ENCODE measurements at regions not wholly inside any gene's neighbourhood (a gene's known extent, or its start where the extent isn't known, plus 50 kb on each side); places are given as distances from the start of the nearest gene placed in this dataset.

DNA sequence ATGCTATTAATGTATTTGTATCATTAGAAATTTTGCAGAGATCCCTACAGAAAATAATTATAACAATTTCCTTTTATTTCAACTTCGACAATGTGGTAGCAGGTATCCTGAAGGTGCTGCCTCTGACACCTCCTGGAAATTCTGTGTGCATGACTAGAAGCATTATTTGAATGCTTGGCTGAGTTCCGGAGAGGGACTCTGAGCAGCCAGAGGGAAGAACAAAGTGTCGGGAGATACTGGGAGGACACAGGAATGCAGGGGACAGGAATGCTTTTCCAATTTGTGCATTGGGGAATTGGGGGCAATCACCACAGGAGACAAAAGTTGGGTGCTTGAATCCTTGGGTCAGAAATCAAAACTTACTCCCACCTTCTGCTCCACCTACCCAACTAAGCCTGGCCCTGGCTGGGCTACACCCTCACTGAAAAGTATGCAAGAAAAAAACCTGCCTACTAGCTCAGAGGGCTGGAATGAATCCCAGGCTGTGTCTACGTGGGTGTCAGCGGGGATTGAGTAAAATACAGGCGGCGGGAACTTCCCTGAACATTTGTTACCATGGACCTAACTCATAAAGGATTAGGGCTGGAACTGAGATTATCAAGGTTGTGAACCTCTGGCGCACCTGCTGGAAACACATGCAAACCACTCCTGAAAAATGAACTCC is 299.3 kb downstream of the SOX11 start:
- DNase-seq = no peak

DNA sequence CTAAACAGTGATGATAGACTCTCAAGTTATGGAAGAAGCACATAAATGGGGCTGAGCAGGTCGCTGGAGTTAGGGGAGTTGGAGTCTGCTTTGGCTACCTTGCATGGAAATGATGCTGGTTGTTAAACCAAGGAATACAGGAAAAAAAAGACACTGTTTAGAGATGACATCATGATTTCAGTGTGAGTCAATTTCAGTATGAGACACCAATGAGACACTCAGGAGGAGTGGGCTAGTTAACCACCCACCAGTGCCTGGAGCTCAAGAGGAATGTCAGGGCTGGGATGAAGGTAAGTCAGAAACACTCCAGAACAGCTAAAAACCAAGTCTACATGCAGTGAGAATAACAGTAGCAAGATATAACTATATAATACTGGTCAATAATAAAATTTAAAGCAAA is 303.6 kb downstream of the SOX11 start:
- no peak for DNase-seq

DNA sequence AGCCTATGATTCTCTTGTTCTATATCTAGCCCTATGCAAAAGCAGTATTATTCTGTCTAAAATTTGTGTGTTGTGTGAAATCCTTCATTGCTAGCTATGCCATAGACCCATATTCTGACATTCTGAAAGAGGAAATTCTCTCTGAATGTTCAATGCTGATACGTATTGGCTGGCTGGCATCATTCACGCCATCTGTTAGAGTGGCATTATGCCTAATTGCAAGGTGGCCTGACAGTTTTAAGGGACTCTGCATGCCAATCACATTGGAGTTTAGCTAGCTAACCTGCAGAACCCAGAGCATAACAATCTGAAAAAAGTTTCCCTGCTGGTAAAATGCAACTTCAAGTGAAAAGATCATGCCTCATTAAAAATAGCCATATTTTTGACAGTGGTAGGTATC is 316.0 kb downstream of the SOX11 start:
- DNase-seq = no peak

DNA sequence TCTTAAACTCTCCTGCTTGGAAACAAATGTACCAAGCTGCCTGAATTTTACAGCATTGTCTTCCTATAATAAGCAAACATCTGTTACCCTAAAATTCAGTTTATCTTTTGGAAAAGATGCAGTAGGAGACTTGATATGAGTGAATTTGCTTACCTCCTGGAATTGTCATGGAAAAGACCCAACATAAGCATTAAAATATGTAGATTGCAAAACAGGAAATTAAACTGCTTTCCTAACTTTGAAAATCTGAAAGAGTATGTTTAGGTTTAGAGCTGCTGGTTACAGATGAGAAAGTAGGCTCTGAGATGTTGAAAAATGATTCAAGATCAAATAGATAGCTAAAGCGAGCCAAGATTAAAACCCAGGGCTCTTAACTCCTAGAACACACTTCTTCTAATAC is 316.5 kb downstream of the SOX11 start:
- no peak for DNase-seq

DNA sequence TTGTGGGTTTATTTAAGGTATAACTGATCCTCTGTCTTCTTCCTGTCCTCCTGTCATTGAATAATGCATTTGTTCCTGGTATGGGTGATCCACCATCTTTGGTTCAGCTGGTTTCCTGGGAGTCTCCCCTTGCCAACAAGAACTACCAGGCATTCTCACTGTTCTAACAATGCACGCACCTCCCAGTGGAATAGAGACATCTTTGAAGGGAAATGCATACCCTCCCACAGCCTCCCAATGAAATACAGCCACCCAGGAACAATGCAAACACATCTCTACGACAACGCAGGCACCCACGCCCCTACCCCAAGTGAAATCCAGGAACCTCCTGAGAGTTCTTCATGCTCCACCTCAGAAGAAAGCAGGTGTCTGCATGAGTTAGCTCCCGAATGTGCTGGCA is 318.0 kb downstream of the SOX11 start:
- DNase-seq = no peak

DNA sequence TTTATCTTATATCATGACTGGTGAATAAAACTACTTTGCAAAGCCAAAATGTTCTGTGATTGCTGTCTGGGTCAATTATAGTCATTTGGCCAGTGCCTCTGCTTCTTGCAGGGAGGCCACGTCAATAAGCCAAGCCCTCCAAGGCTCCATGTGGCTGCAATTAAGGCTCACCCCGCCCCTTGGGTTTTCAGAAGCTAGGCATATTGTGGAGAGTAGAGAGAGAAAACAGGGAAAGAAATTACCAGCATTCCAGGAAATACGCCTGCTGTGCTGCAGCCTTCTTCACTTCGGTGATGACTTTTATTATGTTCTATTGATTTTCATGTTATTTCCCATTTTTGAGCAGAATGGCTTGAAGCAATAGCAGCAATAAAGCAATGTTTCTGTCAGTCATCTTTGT is 319.7 kb downstream of the SOX11 start:
- no peak for DNase-seq

DNA sequence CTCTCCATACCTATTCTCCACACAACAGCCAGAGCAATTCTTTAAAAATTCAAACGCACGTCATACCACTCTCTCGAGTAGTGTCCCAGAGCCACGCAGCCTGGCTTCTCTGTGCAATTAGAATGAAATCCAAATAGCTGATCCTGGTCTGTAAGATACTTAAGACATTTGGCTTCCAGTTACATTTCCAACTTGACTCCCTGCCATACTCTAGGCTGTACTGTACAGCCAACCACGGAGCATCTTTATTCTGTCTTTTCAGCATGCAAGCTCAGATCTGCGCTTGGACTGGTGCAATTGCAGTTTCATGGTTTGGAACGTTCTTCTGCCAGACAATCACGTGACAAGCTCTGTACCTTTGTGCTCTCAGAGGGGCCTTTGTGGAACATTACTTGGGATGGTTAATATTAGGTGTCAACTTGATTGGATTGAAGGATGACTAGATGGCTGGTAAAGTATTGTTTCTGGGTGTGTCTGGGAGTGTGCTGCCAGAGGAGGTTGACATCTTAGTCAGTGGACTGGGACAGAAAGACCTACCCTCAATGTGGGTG is 325.6 kb downstream of the SOX11 start:
- no peak for DNase-seq

DNA sequence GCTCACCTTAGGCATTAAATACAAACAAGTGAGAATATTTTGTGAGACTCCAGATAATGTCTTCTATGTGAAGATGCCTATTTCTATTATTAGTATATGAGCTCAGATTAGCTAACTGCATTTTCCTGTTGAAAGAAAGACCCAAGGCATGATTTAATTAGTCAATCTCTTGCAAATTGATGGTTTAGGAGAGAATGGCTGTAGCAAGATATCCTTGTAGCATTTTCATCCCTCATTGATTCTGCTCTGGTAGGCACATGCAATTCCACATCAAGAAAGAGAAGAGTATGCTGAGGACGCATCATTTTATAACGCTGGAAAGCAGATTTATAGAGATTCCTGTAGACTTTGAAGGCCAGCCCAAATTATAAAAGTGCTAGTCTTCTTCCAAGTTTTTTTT is 332.0 kb downstream of the SOX11 start:
- DNase-seq = no peak

DNA sequence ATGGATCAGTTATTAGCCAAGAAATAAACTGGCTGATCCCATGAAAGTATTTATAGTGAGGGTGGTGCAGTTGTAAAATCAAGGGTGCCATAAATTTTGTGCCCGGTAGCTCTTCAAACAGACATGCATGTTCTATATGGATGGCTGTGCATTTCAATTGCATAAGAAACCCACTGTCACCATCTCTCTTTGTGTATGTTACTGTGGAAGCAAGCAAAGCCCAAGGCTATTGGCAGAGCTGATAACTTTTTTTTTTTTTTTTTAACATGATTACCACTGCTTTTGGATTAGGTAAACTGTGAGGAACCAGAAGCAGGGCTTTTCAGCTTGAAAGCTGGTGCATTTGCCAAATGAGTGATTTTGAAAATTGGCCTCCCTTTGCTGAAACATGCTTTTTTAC is 332.6 kb downstream of the SOX11 start:
- DNase-seq = no peak

DNA sequence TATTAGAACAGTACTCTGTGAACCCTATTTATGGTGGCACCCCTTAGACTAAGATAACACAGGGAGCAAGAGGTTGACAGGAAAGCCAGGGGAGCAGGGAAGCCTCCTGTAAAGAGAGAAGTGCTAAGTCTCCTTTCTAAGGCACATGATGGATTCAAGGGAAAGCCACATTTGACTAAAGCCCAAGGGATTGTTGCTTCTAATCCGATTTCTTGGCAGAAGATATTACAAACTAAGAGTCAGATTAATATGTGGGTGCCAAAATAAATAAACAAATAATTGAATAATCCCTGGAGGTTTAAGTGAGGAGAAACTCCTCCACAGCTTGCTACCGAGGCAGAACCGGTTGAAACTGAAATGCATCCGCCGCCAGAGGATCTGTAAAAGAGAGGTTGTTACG is 333.2 kb downstream of the SOX11 start:
- no peak for DNase-seq

DNA sequence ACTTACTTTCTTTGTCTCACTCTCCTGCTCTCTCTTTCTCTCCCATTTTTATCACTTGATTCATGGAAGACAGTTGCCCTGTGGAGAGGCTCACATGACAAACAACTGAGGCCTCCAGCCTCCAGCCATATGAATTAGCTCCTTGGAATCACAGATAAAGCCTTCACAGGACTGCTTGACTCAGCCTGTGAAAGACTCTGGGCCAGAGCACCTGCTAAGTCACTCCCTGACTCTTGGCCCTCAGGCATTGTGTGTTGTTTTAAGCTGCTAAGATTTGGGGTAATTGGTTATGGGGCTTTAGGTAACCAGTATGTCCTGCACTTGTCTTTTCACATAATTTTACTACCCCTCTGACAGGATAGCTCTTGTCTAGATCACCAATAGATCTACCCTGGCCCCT is 334.9 kb downstream of the SOX11 start:
- no peak for DNase-seq

DNA sequence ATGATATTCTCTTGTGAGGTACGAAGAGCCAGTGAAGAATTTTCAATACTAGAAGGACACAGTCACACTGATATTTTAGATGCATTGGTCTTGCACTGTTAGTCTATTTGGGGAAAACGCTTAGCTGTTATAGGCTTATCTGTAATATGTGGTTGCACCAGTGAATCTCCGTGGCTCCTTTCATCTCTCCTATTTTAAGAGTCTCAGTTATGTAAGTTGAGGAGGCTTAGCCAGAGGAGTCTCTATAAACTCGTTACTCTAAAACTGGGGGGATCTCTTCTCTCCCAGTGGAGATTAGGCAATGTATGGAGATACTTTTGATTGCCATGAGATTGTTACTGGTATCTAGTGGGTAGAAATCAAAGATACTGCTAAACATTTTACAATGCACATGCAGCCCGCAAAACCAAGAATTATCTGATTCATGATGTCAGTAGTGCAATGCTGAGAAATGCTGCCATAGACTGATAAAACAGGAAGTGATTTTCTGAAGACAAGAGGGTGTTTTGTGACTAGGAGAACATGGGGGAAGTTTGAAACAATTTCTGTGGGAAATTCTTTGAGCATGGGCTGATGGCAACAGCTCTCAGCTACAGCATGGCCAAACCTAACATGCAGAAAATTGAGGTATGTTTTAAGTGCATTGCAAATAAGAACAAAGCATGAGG is 339.1 kb downstream of the SOX11 start:
- DNase-seq = no peak

DNA sequence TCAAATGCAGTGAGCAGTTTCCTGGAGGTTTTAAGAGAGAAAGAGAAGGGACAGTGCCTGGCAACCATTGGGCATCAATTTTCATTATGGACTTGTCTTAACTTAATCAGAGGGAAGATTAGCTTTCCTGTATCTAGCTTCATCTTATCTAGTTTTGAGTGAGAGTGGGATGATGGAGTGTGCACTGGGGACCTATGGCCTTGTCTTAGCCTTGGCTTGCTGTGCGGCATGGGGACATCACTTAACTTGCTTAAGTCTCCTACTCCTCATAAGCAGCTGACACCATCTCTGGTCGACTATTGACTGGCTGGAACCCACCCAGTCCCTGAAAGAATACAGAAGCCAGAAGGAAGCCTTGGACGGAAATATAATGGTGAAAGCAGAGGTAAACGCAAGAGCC is 344.0 kb downstream of the SOX11 start:
- DNase-seq = no peak

DNA sequence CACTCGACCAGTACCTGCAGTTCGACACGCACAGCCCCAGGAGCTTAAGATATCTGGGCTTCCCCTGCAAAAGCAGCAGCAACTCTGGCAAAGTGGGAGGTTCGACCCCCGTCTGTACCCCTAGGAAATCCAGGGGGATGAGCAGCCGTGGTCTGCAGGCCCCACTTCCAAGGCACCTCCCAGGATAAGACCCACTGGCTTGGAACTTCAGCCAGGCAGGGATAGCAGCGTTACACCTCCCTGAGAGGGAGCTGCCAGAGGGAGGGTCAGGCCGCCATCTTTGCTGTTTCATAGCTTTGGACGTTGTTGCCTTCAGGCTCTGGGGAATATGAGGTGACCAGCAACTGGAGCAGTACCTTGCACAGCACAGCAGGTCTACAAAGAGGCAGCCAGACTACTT is 351.1 kb downstream of the SOX11 start:
- no peak for DNase-seq

DNA sequence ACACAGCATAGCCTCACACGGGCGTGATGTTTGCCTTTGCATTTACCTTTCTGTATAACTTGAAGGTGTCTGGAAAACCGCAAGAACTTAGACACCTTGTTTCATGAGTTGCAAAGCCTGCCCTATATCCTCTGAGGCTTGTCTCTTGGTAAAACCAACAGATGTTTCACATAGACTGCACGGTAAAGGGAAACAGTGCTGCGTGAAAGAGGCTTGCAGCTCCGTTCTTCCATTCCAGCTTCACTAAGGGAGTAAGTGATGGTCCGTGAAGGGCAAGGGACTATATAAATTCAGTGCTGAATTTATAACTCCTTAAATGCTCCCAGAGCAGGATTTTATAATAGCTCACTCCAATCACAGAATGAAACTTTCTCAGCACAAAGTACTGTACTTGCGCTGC is 360.5 kb downstream of the SOX11 start:
- no peak for DNase-seq

DNA sequence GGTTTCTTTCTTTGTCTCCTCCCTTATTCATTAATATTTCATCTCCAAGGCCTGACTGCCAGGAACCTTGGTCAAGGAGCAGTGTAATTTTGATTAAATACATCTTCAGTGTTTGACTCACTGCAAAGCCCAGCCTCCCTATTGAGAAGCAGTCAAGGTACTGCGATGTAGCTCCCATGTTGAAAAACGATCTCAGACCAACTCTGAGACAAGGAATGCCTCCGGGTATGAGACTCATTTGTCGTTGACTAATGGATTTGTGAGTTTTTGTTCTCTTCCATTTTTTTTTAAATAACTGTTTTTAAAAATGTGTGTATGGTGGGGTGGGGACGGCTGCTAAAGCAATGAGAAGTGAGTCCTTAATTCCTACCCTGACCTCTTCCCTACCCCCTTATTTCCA is 361.6 kb downstream of the SOX11 start:
- no peak for DNase-seq

DNA sequence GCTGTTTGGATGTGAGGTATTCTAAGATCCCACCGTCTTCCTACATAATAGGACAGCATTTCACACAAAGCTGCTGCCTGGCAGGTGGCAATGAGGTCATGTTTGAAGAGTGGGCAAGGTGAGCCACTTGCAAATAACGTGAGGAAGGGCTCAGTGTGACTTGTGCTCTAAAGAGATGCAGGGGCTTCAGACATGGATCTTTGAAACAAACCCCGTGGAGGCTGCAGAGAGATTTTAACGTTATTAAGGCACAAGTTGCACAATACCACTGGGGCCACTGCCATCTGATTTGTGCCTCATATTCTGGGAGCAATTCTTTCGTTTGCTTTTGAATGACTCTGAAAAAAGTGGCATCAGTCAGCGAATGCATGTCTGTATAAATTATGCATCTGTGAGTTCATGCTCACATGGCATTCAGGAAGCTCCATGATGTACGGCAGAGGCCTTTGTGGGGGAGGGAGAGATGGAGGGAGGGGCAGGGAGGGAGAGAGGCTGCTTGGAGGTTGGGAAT is 362.0 kb downstream of the SOX11 start:
- no peak for DNase-seq

DNA sequence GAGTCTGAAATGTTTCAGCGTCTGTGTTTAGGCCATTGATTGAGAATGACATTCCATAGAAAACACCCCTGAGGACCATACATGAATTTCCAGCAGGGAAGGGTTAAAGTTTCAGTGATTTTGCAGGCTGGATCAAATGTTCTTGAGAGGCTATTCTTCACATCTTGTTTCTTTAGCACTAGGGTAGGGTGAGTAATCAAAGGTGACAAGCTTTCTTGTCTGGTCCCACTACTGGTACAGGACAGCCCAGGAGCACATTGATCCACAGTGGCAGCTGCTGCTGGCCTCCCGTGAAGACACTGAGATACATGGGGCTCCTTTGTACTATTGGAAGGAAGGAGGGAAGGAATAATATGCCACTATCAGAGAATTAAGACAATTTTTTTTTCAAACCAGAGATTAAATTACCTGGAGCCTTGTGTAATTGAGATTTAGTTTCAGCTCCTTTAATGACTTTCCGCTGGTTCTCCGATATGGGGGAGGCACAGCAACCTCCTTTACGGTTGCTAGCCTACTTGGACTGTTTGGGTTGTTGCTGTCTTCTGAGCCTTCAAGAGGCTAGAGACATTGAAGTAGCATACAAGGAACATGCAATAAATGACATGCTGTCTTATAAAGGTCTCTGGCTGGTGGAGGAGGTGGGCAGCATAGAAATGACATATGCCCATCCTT is 368.9 kb downstream of the SOX11 start:
- no peak for DNase-seq

DNA sequence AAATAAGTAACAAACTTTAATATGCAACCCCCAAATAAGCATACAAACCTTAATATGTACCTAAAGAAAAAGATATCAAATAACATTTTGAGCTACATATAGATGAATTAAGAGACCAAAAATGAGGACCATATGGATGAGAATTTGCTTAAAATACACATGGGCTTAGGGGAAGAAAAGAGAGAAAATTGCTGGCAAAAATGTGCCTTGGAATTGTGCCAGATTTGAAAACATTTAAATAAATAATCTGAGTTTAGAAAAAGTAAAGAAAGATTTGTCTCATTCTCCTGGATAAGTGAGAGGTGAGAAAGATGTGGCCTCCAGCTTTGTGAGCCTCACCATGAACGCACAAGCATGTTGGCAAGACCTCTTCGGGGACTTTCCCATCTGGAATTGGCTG is 372.6 kb downstream of the SOX11 start:
- no peak for DNase-seq

DNA sequence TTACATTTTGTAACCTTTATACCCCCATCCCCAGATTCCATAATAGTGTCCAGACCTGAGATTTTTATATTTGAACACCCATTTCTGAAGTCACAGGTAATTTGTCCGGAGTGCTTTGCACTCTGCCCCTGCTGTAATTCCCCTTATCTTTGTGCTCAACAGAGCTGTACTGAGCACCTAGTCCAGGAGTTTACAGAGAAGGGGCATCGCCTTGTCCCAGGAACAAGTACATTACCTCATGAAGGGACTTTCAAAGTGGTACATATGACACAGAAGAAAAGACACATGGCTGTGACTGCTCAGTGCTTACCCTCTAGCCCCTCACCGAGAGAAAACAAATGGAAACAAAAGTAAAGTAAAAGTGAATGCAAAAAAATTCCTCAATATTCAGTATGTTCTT is 373.5 kb downstream of the SOX11 start:
- DNase-seq = no peak

DNA sequence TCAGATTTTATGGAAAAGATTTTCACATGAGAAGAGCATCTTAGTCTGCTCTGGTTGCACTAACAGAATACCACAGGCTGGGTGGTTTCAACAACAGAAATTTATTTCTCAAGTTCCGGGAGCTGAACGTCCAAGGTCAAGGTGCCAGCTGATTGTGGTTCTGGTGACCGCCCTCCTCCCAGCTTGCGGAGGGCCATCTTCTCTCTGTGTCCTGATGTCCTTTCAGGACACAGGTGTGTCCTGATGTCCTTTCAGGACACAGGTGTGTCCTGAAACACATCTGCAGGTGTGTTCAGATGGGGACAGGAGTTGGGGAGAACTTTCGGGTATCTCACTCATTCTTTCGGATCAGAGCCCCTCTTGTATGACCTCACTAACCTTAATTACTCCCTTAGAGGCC is 374.9 kb downstream of the SOX11 start:
- no peak for DNase-seq

DNA sequence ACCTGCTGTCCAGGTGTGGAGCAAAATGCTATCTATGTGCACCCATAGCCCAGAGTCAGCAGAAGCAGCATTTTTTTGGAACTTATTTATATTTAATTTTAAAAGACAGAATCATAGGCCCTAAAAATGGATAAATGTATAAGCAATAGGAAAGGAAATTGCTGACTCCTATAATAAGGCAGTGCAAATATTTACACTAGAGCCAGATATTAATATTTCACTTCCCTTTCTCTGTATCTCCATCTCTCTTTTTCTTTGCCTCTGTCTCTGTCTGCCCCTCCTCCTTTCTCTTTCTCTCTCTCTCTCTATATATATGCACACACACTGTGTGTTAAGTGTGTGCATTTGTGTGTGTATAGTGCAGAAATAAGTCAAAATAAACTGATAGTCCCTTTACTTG is 375.6 kb downstream of the SOX11 start:
- no peak for DNase-seq

DNA sequence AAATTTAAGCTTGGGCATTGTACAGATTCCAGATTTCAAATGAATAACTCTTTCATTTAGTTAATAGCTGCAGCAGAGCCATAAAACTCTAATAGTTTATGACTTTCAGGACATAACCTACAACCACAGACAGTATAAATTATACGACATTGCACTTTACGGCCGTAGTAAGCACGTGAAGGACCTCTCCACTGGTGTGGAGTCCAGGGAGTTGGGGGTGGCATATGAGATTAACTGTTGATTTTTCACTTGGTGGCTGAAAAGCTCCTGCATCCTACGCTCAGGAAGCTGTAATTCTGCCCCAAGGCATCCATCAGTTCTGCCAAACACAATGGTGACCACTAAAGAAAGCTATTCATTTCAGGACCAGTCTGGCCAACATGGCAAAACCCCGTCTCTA is 376.2 kb downstream of the SOX11 start:
- DNase-seq = no peak

DNA sequence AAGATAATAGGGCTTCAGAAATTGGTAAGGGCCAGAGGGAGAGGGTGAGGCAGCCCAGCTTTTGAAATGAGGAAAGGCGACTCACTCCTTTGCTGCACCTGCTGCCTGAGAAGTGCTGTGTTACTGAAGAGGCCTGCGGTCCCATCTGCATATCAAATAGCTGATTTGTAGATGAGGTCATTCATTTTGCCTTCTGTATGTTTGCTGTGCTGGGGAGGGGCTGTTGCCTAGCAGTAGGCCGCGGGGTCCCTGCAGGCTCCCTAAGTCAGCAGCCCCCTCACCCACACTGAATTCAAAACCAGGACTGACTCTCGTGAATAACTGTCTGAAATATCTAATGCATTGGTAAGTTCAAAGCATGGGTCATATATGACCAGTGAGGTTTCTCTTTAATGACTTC is 377.2 kb downstream of the SOX11 start:
- no peak for DNase-seq
